Smooth muscle cell (in vitro differentiated cells): ENCODE measurements at regions not wholly inside any gene's neighbourhood (a gene's known extent, or its start where the extent isn't known, plus 50 kb on each side); places are given as distances from the start of the nearest gene placed in this dataset.

Experiments used
- DNase-seq: peaks from one replicate; lab custom pipeline; 2025; ENCODE audit not compliant: unreplicated experiment; lab: John Stamatoyannopoulos, UW
- H2AFZ ChIP-seq: fragments of 200-600 bp; sonication (generic); 2 replicates; pipeline ENCODE4 v1.6.0; 2016; ENCODE audit warnings: antibody characterized with exemption, low read depth, mild to moderate bottlenecking
- H3F3A ChIP-seq: fragments of 200-600 bp; sonication (generic); 2 replicates; pipeline ENCODE4 v1.6.0; 2017; ENCODE audit warnings: antibody characterized with exemption, low read depth
- H3K27ac ChIP-seq: fragments of 200-600 bp; sonication (generic); 2 replicates; pipeline ENCODE4 v1.5.1; 2016; ENCODE audit warnings: low read depth, mild to moderate bottlenecking
- H3K27me3 ChIP-seq: fragments of 200-600 bp; sonication (generic); 2 replicates; pipeline ENCODE4 v1.6.1; 2016; ENCODE audit warnings: low read depth, mild to moderate bottlenecking
- H3K36me3 ChIP-seq: fragments of 200-600 bp; sonication (generic); 2 replicates; pipeline ENCODE4 v1.5.1; 2016; ENCODE audit warnings: low read depth
- H3K4me1 ChIP-seq: fragments of 200-600 bp; sonication (generic); 2 replicates; pipeline ENCODE4 v1.5.1; 2016; ENCODE audit warnings: low read depth
- H3K4me2 ChIP-seq: fragments of 200-600 bp; sonication (generic); 2 replicates; pipeline ENCODE4 v1.6.0; 2016; ENCODE audit warnings: mild to moderate bottlenecking
- H3K4me3 ChIP-seq: fragments of 200-600 bp; sonication (generic); 2 replicates; pipeline ENCODE4 v1.5.1; 2016; ENCODE audit warnings: mild to moderate bottlenecking
- H3K79me2 ChIP-seq: fragments of 200-600 bp; sonication (generic); 2 replicates; pipeline ENCODE4 v1.6.0; 2016; ENCODE audit warnings: low read depth, mild to moderate bottlenecking
- H3K9ac ChIP-seq: fragments of 200-600 bp; sonication (generic); 2 replicates; pipeline ENCODE4 v1.6.0; 2016; ENCODE audit warnings: low read depth
- H3K9me3 ChIP-seq: fragments of 200-600 bp; sonication (generic); replicated peaks from 2 replicates; pipeline ENCODE4 v1.5.1; 2016; ENCODE audit warnings: low read depth
- H4K20me1 ChIP-seq: fragments of 200-600 bp; sonication (generic); 2 replicates; pipeline ENCODE4 v1.6.0; 2016; ENCODE audit warnings: low read depth
- CTCF ChIP-seq: fragments of 200-600 bp; sonication (generic); IDR thresholded peaks from 2 replicates; pipeline ENCODE4 v1.5.1; 2017; ENCODE audit warnings: borderline replicate concordance, mild to moderate bottlenecking, antibody characterized with exemption; ENCODE audit not compliant: insufficient read depth, poor library complexity, severe bottlenecking
- WGBS: methylation state at CpG from one replicate; pipeline ENCODE4 v1.1.7; 2016; ENCODE audit warnings: low lambda C conversion rate; 5-methylcytosine and 5-hydroxymethylcytosine counted together

- no peaks in the 10 kb centered on the region for H3K27me3 ChIP-seq
- WGBS: 77% methylated on average over 1 of the region's 1 CpG
These were observed 471.0 kb upstream of the MEF2C start for GRCh38 chr5:89353837-89354551.

GRCh38 chr5:89351975-89352374 lies 469.0 kb upstream of the MEF2C start:
- no peak overlapping the region for H3K9ac ChIP-seq
- DNase-seq: no peak
- H3K4me2 ChIP-seq: no peak overlapping the region
- no peak for TF ChIP-seq CTCF
- no peaks in the 10 kb centered on the region for H3K79me2 ChIP-seq
- H4K20me1 ChIP-seq: no peaks in the 10 kb centered on the region
- H3K4me3 ChIP-seq: no peak overlapping the region
- H3K9me3 ChIP-seq: no peaks in the 10 kb centered on the region
- no peaks in the 10 kb centered on the region for H3K4me1 ChIP-seq
- no peaks in the 10 kb centered on the region for H3F3A ChIP-seq
- H3K36me3 ChIP-seq: no peaks in the 10 kb centered on the region
- no peak overlapping the region for H2AFZ ChIP-seq
- no peaks in the 10 kb centered on the region for H3K27me3 ChIP-seq
- peak overlapping the region; percentile 20 for H3K27ac ChIP-seq

More at GRCh38 chr5:89353837-89354551, 471.0 kb upstream of the MEF2C start:
- Histone ChIP-seq H3F3A (no peaks in the 10 kb centered on the region), H3K27ac (no peak overlapping the region), H3K36me3 (no peaks in the 10 kb centered on the region), H3K9ac (no peak overlapping the region), H4K20me1 (no peaks in the 10 kb centered on the region), H3K79me2 (no peaks in the 10 kb centered on the region), H3K9me3 (no peaks in the 10 kb centered on the region), H3K4me2 (no peak overlapping the region), H3K4me3 (no peak overlapping the region), H2AFZ (no peak overlapping the region), H3K4me1 (no peaks in the 10 kb centered on the region)
- DNase-seq: no peak
- no peak for TF ChIP-seq CTCF

- Histone ChIP-seq H3K36me3 (no peaks in the 10 kb centered on the region), H3K4me3 (no peak overlapping the region), H3F3A (no peaks in the 10 kb centered on the region), H3K79me2 (no peaks in the 10 kb centered on the region), H3K9ac (no peak overlapping the region), H3K27me3 (no peaks in the 10 kb centered on the region), H4K20me1 (no peaks in the 10 kb centered on the region), H3K4me1 (no peaks in the 10 kb centered on the region), H3K4me2 (no peak overlapping the region), H3K27ac (no peak overlapping the region), H3K9me3 (no peaks in the 10 kb centered on the region), H2AFZ (no peak overlapping the region)
- DNase-seq: no peak
- TF ChIP-seq CTCF: no peak
- WGBS: 54% methylated on average over 4 of the region's 4 CpGs
These were observed 468.2 kb upstream of the MEF2C start for GRCh38 chr5:89351222-89351621.

- no peaks in the 10 kb centered on the region for H3K79me2 ChIP-seq
- H3K27ac ChIP-seq: no peak overlapping the region
- H3K9ac ChIP-seq: no peak overlapping the region
- no peaks in the 10 kb centered on the region for H3K36me3 ChIP-seq
- H4K20me1 ChIP-seq: no peaks in the 10 kb centered on the region
- H3K4me3 ChIP-seq: no peak overlapping the region
- TF ChIP-seq CTCF: no peak
- H3K9me3 ChIP-seq: no peaks in the 10 kb centered on the region
- no peak overlapping the region for H2AFZ ChIP-seq
- DNase-seq: no peak
- no peak overlapping the region for H3K4me2 ChIP-seq
- no peaks in the 10 kb centered on the region for H3K4me1 ChIP-seq
- H3F3A ChIP-seq: no peaks in the 10 kb centered on the region
- no peaks in the 10 kb centered on the region for H3K27me3 ChIP-seq
These were observed 467.7 kb upstream of the MEF2C start for GRCh38 chr5:89350684-89351083.
